Posterior vena cava (tissue), 2 donors: ENCODE measurements at regions not wholly inside any gene's neighbourhood (a gene's known extent, or its start where the extent isn't known, plus 50 kb on each side); places are given as distances from the start of the nearest gene placed in this dataset.

Experiments
- DNase-seq: peaks from one replicate; pipeline ENCODE4 v3.0.0-alpha.2; 2020; ENCODE audit warnings: low spot score
- intact Hi-C, 2 donors: fragments of 100-400 bp; cut with DNase I; formaldehyde crosslinking; loops; one replicate each; pipeline versions ENCODE4 v1.14.1 to v1.14.2; 2022 to 2023
- donor health status: DM: yes; HTN: yes; CAD: no.
- donor health status: DM: yes; HTN: yes; CAD: no.

DNA sequence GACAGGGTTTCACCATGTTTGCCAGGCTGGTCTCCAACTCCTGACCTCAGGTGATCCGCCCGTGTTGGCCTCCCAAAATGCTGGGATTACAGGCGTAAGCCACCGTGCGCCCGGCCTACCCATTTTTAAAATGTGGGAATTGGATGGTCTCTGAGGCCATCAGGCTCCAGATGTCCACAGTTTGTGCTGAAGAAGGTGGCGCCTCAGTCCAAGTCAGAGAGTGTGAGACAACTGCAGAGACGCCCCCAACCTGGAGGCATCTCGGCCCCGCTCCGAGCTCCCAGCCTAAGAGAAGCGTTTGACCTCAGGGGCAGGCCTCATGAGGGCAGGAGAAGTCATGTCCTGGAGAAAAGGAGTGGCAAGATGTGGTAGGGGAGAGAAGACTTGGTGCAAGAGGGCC lies 146.5 kb downstream of the MRM1 start:
- intact Hi-C loops, result no loop called here

DNA sequence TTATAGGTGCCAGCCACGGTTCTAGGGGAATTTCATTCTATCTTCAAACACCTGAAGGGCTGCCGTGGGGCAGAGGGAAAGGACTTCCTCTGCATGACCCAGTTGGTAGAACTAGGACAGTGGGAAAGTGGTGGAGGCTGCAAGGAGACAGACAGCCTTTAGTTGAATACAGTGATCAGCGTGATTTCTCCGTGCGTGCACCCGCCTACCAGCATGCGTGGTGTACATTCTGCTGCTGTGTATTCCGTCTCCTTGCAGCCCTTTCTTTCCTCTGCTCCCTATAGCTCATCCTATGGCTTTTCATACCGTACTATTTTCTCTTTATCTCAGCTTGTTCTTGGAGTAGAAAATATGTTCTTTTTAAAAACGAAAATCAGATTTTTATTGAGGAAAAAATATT lies 146.9 kb downstream of the MRM1 start:
- no peak for DNase-seq
- intact Hi-C loops, result no loop called here

More for the DNA sequence above, 146.5 kb downstream of the MRM1 start:
- no peak for DNase-seq

DNA sequence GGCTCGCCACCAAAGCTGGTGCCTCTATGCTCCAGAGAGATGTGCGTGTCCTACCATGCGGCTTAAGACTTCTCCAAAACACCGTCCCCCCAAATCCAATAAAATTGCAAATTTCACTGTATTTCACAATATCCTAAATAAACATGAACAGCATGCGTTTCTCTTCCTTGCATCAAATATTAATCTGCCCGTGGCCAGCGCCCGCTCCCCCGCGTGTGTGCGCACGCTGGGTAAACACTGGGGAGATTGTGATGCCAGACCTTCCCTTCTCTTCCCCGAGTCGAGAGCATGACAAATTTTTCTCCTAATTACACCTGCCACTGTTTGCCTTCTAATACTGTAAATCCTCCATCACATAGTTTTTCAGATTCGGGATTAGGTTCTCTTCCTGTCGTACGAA lies 148.1 kb downstream of the MRM1 start:
- DNase-seq, result peak; percentile 26
- intact Hi-C loops, result no loop called here

DNA sequence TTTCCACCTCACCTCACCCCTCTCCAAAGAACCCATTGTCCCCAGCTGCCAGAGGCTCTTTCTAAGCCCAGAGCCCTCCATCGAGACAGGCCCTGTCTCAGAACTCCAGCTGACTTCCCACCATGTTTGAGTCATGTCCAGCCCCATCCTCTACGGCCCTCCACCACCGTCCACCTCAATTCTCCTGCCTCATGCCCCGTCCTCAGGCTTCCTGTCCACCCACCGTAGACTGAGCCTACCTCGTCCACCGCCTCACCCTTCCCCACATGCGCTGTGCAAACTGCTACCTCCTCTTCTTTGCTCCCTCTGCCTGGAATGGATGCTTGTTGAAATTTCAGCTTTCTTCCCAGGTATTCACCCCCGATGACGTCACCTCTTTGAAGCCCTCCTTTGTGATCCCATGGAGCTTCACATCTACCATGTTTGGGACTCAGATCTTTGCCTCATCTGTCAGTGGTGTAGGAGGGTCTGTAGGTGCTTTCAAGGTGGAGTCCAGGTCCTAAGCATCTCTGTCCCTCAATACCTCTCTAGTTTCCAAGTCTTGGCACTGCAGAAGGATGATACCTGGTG lies 149.0 kb downstream of the MRM1 start:
- DNase-seq, result peak; percentile 68

DNA sequence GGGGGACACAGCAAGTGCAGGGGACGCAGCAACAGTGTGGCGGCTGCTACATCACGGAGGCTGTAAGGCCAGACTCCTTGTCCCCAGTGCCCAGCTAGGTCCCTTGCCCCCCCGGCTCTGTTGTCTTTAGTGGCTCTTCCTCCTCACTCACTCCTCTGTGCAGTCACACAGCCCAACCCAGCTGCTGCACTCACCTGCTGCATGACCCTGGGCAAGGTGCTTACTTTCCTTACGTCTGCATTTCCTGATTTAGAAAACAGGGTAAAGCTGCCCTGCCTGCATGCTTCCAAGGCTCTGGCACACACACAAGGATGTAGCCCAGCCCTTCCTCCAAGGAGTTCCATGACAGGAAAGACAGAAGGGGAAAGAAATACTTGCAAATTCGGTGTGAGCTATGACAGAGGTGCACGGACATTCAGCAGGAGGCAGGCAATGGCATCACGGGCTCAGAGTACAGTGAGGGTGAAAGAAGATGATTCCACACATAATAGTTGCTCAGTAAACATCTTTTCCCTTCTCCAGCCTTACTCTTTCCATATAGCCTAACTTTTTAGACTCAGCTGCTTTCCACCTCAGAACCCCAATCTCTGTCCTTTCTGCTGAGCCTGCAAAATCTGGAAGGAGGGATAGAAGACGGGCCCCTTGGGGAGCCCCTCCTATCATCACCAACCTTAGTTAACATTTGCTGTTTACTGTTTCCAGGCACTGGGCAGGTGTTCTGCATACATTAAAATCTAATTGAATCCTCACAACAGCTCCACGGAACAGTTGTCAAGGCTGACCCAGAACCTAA lies 150.9 kb downstream of the MRM1 start:
- intact Hi-C loops, result no loop called here
- DNase-seq, result no peak

More for the DNA sequence above, 149.0 kb downstream of the MRM1 start:
- intact Hi-C loops, result no loop called here

DNA sequence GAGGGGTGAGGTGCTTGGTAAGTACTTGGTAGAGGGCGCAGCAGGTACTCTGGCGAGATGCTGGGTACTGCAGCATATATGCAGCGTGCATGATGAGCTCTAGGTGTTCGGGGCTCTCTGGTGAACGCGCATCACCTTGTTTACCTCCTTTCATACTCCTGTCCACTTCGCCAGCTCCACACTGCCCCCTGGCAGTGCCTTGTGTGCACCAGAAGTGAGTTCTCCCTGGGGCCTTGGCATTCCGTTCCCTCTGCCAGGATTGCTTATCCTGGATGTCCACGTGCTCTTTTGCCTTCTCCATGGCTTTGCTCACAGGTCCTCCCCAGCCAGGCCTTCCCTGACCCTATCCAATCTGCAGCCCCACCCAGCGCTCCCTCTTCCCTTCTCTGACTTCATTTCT lies 154.2 kb downstream of the MRM1 start:
- DNase-seq, result peak; percentile 31
- intact Hi-C loops, result no loop called here

DNA sequence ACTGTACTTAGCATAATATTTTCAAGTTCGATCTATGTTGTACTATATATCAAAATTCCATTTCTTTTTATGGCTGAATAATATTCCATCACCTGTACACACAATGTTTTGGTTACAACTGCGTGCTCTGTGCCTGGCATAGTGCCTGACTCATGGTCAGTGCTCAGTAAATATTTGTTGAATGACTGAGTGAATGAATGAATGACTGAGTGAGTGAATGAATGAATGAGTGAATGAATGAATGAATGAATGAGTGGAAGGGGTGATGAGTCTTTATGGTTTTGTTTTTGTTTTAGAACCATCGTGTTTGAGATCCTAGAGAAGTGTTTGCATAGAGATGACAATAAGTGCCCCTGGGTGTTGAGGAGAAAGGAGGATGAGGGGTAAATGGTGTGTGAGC lies 155.3 kb downstream of the MRM1 start:
- no peak for DNase-seq
- intact Hi-C loops, result no loop called here

DNA sequence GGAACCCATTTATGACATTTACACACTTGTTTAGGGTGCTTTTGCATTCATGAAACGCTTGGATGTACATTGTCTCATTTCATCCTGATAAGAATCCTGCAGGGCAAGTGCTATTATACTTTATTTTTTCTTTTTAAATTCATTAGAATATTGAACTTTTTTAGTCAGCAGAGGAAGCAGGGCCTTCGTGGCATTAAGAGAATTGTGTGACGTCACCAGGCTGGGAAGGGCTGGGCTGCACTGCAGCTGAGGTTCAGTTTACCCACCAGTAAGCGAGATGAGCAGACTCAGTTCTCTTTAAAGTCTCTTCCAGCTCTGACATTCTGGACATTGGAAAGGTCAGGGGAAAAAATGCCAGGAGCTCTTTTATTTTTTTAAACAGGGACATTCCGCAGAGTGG lies 159.0 kb downstream of the MRM1 start:
- DNase-seq, result no peak
- intact Hi-C loops, result no loop called here

DNA sequence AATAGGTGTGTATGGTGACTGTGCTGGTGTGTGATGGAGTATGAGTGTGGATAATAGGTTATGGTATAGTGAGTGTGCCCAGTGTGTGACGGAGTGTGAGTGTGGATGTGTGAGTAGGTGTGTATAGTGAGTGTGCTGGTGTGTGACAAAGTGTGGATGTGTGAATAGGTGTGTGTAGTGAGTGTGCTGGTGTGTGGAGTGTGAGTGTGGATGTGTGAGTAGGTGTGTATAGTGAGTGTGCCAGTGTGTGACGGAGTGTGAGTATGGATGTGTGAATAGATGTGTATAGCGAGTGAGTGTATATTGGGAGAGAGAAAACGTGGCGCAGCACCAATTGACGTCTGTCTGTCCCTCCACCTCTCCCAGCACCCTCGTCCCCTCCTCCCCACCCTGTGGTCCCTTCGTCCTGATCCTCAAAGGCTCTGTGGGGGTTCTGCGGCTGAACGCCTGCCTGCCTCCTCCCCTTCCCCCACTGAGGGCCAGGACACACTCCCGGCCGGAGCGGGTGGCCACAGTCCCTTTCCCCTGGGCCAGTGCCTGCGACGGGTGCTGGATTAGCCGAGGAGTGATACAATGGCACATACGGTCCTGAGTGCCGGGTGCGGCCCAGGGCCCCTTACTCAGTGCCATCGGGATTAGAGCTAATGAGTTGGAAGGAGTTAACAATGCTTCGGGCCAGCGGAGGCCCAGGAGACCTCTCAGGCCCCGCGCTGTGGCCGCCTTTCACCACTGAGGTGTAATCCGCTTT lies 160.0 kb downstream of the MRM1 start:
- DNase-seq, result peak; percentile 38
- intact Hi-C loops, result no loop called here

DNA sequence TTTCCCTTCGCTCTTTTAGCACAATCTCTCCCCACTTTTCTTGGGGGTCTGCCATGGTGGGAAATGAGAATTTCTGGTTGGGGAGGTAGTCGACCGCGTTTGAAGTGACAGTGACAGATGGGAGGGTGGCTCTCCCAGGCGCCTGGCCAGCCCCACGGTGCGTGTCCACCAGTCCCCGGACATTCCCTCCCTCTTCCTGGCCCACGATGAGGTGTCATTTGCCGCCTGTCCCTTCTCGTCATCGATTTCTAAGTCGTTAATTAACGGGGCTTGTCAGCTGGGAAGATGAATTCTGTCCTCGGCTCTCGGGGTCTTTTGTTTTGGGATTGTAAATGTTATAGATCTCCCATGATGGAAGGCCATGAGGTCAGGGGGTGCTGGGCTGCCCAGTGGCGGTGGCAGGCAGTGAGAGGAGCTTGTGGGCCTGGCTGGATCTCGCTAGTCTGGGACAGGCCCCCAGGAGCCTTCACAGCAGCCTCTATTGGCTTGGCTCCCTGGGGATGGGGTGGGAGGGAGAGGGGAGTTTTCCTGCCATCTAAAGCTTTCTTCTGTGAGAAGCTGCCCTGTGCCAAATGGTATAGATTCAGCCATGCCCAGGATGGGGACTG lies 164.2 kb downstream of the MRM1 start:
- intact Hi-C loops, result no loop called here
- no peak for DNase-seq

DNA sequence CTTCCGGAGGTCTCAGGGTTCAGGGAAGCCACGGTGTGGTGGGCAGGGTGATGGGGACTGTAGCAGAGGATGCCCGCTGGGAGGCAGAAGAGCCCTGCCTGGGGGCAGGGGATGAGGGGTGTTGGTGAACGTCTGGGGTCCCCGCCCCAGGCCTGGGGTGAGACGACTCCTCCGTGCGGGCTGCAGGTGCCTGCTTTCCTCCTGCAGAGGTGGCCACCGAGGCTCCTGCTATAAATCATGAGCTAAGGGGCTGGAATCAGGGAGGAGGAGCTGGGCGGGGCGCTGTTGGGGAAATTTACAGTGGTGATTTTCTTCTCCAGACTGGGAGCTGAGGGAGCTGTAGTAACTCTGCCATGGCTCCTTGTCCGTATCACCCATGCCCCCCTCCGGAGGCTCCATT lies 167.0 kb downstream of the MRM1 start:
- intact Hi-C loops, result no loop called here
- DNase-seq, result no peak

DNA sequence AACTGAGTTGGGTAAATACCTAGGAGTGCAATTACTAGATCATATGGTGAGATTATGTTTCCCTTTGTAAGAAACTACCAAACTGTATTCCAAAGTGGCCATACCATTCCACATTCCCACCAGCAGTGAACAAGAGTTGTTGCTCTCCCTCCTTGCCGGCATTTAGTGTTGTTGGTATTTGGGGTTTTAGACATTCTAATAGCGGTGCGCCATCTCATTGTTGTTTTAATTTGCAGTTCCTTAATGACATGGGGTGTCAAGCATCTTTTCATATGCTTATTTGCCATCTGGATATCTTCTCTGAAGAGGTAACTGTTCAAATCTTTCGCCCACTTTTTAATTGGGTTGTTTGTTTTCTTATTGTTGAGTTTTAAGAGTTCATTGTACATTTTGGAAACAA lies 164.2 kb upstream of the LHX1 start:
- DNase-seq, result no peak
- intact Hi-C loops, result no loop called here

DNA sequence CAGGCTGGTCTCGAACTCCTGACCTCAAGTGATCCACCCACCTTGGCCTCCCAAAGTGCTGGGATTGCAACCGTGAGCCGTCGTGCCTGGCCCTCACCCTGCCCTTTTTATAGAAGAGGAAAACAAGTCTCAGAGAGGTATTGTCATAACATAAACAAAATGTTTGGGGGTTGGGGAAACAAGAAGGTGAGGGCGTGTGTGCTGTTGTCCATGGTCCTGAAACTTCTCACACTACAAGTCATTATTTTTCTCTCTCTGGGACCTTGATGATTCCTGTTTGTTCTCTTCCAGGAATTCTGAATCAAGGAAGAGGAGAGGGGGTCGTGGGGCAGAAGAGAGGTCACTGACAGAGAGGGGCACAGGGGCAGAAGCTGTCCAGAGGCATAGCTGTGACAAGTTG lies 160.2 kb upstream of the LHX1 start:
- DNase-seq, result no peak
- intact Hi-C loops, result loop anchor here in 1 of 2 donors (5.0 kb wide), 1 partner anchor 220 kb away; no protein-coding TSS in a partner anchor

DNA sequence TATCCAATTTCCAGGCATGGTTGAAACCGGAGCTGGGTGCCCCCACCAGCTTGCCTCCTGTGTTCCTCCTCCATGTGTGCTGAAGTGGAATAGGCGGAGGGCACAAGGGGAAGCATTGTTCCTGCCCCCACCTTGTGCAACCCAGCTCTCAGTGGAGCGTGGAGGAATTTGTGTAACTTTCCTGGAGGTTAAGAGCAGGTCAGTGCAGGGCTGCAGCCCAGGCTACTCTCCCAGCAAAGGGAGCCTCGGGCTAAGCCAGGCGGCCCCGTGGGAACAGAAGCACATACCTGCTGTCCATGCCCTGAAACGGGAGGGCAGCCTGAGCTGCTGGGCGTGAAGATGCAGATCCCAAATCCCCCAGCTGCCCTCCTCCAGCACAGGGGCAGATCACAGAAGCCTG lies 158.8 kb upstream of the LHX1 start:
- intact Hi-C loops, result loop anchor here in 1 of 2 donors (5.0 kb wide), 1 partner anchor 219 kb away; no protein-coding TSS in a partner anchor
- no peak for DNase-seq

DNA sequence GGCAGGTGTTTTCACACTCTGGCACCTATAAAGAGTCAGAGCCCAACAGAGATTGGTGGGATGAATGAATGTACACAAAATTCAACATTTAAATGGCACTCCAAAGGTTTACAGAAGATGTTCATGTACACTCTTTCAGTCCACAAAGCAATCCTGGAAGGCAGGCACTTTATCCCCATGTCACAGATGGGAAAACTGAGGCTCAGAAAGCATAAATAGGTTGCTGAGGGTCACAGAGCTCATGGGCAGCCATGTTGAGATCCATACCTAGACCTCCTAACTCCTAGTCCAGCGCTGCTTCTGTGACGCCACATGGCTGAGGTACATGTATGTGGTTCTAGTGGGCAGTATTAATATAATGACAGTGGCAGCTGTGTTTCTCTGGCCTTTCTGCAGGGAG lies 157.7 kb upstream of the LHX1 start:
- intact Hi-C loops, result loop anchor here in 1 of 2 donors (5.0 kb wide), 1 partner anchor 218 kb away; no protein-coding TSS in a partner anchor
- no peak for DNase-seq

DNA sequence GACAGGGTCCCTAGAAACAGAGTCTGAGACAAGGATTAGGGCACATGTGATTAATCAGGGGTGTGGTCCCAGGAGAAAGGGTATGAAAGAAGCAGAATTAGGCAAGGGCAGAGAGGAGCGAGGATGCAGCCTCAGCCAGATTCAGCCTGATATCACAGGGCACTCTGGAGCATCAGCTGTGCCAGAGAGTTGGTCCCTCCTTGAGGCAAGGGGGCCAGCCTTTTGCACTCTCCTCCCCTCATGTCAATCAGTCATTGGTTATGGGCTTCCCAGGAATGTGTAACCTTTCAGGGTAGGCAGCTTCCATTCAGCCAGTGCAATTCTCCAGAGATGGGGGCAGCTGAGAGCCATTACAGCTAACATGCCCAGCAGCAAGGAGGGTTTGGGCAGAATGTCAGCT lies 152.6 kb upstream of the LHX1 start:
- DNase-seq, result no peak
- intact Hi-C loops, result loop anchor here in 1 of 2 donors (5.0 kb wide), 1 partner anchor 52 kb away; no protein-coding TSS in a partner anchor

DNA sequence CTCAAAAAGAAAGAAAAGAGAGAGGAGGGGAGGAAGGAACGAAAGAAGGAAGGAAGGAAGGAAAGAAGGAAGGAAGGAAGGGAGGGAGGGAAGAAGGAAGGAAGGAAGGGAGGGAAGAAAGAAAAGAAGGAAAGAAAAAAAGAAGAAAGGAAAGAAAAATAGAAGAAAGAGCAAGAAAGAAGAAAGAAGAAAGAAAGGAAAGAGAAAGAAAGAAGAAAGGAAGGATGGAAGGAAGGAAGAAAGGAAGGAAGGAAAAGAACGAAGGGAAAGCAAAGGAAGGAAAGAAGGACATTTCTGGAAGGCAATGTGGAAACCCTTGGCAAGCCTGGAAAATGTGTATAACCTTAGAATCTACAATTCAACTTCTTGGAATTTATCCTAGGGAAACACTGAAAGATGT lies 150.4 kb upstream of the LHX1 start:
- no peak for DNase-seq

DNA sequence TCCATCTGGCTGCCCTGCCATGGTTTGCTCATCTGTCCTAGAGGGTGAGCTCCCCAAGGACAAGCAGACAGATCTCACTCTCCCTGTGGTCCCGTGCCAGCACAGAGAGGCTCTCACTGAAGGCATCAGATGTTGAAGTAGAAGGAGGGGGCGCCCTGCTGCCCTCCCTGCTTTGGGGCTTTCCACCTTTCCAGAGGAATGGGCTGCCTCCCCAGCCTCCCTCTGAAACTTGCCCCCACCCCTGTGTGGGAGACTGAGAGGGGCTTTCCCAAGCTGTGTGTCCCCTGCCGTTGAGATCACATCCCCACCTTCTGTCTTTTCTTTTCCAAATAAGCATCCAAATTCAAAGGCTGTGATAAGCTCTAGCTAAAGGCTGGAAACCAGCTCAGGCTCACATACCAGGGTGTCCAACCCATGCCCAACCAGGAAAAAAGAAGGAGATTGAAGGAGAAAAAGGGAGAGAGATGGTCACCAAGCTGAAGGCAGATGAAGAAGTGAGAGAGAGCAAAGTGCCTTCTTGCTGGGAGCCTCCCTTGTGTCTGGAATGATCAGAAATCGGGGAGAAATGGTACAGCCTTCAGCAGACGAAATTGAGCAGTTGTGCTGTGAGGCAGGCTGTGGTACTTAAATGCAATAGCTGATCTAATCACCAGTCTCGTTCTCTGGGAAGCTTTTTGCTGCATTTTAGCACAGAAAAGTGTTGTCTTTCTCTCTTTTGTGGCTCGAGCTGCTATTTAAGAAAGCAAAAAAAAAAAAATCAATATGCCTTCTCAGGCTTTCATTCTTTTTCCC lies 145.9 kb upstream of the LHX1 start:
- DNase-seq, result no peak
- intact Hi-C loops, result no loop called here

More for the DNA sequence above, 150.4 kb upstream of the LHX1 start:
- intact Hi-C loops, result no loop called here

DNA sequence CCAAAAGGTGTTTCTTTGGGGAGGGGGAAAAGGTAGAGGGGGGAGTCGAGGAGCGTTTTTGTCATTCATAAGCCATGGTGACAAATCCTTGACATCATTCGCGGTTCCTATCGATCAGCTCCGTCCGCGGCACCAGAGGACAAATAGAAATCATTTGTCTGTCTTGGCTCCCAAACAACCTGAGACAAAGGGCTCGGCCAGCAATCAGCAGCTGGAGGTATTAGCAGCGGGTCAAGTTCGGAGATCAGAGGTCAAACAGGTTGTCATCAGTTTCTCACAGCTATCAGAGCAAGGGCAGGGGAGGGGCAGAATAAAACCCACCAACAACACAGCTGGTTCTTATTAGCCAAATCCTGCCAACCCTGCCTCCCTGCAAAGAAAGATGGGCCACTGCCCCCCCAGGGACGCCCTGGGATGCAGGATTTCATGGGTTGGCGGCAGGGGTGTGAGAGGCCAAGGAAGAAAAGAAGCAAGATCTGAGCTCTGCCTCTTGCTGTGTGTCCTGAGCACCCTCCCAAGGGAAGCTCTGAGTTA lies 145.3 kb upstream of the LHX1 start:
- DNase-seq, result no peak
- intact Hi-C loops, result no loop called here
